HG02870 (cell line): ENCODE measurements at regions not wholly inside any gene's neighbourhood (a gene's known extent, or its start where the extent isn't known, plus 50 kb on each side); places are given as distances from the start of the nearest gene placed in this dataset.

Experiments used
- ATAC-seq: cut with Tn5 transposase; IDR thresholded peaks from one replicate; pipeline ENCODE4 v1.9.1; 2021; ENCODE audit warnings: mild to moderate bottlenecking, moderate library complexity; ENCODE audit not compliant: unreplicated experiment

DNA sequence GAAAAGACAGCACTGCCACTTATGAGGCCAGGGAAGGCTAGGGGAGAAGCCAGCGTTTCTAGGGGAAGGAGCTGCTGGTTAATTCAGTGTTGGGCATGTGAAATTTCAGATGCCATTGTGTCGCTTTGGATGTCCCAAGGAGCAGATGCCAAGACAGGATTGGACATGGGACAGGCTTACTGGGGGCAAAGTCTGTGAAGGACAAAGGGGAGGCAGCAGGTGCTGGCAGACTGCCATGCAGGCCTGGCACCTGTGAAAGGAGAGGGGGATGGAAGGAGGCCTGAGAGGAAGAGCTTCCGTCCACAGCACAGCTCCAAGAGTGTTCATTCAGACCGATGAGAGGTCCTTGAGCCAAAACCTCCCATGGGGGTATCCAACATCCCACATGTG, 255.5 kb upstream of the RPL38 start:
- no peak for ATAC-seq

DNA sequence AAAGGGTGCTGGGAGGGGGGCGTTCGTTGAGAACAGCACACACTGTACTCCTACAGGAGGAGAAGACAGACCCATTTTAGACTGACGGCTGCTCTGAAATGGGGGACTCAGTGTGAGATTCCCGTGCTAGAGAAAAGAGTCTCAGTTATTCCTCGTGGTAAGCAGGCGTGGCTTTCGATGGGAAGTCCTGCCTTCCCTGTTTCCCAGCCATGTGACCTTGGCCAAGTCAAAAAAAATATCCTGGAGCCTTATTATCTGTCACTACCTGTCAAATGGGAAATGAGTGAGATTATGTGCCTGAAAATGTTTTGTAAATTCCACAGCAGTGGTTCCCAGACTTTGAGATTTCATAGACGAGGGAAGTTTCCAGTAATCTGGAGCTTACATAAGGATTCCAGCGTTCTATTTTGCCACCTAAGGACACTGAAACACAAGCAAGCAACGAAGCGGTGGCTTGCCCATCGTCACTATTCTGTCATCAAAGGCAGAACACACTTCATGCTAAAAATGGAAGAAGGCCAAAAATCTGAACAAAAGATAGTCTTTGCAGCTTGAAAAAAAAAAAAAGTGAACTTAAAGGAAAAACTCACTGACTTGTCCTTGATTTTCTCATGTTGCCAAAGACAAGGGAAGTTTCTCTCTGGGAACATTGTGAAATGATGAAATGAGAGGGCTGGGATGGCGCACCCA, 253.4 kb upstream of the RPL38 start:
- ATAC-seq = no peak

DNA sequence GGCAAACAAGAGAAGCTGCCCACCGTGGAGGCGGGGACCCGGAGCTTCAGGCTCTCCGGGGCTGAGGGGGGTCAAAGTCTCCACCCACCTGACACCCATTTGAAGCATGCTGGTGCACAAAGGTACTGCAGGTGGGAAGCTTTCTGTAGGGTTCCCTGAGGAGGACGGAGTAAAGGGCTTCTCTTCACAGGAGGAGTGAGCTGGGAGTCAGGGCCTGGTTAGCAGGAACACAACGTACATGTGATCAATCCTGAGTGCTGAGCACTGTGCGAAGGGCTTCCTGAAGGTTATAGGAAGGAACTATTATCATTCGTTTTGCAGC, 252.9 kb upstream of the RPL38 start:
- ATAC-seq = no peak

DNA sequence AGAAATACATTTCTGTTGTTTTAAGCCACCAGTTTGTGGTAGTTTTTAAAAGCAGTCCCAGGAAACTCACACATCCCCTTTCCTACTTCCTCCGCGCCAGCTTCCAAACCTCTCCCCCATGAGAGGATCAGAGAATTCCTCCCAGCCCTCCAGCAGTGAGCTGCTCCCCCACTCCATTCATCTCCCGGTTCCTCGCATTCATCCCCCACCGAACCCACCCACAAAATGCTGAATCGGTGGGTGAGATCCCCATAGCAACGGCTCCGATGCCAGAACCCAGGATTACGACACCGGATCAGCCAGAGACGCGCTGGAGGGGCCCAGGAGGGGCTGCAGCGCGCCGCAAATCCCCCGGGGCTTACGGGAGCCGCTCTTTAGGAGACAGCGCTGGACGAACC, 251.4 kb upstream of the RPL38 start:
- no peak for ATAC-seq

DNA sequence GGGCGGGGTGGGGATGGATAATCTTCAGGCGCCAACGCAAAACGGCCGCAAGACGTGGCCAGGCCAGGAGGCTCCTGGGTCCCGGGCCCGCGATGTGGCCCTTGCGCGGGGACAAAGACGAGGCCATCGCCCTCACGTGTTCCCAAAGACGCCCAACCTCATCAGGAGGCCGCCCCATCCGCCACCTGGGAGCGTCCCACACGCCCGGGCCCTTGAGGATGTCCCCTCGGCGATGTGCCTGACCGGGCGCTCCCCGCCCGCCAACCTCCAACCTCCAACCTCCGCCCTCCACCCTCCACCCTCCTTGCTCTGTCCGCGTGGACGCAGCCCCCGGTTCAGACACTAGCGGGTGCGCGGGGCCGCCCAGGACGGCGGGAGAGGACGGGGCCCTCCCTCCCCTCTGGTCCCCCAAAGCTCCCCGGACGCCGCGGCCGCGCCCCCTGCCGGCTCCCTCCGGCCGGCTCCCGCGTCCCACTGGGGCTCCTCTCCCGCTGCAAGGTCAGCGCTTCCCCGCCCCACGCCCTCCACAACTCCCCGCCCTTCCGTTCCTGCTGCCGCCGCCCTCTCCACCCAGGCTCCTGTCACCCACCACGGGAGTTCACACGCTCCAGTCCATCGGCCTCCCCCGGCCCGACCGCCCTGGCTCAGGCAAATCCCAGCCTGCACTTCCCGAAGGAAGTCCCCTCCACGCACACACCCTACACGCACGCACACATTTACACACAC, 250.8 kb upstream of the RPL38 start:
- ATAC-seq = no peak

DNA sequence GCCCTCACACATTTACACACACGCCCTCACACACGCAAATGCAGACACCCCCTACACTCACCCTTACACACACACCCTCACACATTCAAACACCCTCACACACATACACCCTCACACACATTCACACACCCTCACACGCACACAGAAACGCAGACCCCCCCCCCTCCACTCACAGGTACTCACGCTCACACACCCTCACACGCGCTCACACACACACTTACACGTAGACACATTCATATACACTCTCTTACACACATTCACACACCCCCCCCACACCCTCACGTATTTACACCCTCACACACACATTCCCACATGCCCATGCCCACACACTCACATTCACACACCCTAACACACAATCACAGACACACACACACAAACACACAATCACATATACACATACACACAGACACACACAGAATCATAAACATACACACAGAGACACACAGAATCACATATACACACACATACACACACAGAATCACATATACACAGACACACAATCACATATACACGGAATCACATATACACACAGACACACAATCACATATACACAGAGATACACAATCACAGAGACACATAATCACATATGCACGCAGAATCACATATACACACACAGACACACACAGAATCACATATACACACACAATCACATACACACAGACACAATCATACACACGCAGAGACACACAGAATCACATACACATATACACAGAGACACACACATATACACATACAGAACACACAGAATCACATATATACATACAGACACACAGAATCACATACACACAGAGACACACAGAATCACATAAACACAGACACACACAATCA, 250.1 kb upstream of the RPL38 start:
- ATAC-seq = no peak

DNA sequence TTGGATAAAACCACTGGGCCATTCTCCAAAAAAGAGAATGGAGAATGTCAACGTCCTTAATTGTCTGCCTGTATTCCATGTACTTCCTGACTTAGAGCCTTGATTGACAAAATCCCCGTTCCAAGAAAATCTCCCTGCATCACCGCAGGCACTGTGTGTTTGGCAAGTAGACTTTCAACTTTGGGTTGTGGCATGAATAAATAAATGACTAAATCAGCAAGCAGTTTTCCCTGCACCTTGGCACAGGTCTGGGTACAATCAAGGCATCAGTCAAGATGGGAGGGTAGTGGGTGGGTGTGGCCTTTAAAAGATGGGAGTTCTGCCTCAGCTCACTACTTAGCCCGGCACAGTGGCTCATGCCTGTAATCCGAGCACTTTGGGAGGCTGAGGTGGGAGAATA, 248.5 kb upstream of the RPL38 start:
- ATAC-seq = no peak

DNA sequence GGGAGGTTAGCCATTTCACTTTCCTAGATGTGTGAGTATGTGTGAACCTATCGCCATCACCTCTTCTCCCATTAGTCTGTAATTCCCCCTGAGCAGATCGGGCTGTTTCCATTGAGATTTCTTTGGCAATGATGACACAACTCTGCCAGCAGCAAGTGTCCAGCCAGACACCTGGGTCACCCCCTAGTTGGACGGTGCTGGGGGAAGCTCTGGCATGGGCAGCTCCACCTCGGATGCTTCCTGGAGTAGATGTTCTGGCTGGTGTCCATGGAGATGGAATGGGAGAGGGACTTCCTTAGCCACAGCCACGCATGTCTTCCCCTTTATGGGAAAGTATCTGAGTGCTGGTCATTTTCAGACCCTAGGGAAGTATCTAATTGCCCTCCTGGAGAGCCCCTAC, 247.9 kb upstream of the RPL38 start:
- ATAC-seq = no peak

DNA sequence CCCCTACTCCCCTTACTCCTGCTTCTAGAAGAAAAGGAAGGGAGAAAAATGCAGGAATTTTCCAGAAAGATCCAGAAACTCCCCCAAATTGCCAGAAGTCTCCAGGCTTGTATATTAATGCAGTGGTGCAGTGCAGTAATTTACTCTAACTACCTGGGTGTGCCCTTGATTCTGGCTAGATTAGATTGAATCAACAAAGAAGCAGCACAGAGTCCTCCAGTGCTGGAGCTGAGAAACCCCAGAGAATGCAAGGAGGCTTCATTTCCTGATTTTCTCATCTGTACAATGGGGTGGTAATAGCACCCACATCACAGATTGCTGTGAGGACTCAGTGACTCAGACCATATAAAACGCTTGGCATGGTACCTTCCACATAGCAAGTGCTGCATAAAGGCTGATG, 247.3 kb upstream of the RPL38 start:
- ATAC-seq = no peak

DNA sequence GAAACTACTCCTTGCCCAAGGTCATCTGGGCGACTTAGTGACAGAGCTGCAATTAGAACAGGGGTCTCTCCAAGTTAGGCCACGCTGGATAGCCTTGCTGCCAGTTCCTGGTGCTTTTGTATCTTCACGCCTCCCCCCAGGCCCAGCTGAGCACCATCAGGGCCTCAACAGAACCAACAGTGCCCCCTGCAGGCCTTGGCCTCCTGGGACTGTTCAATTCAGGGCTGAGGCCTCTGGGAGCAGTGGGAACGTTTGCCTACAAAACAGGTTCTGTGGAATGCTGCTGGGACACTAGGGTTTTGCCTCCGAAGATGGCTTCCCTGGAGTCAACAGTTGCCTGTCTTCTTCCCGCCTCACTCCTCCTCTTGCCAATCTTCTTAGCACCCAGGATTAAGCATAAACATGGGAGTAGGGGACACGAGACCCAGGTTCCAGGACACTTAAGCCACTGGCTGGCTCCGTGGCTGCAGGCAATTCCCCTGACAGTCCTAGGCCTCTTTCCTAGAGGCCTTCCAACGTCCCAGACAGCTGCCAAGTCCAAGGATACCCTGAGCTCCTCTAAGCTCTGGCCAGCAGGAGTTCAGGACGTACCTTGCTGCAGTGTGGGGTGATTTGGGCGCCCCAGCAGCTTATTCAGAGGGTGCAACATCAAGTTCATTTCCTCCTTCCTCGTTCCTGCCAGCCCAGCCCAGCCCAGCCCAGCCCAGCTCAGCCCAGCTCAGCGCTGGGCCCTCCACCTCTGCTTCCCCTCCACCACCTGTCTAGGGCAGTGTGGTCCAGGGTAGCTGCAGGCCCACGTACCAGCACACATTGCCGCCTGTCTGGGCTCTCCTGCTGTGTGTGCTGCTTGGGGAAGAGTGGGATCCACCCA, 246.6 kb upstream of the RPL38 start:
- ATAC-seq = no peak

DNA sequence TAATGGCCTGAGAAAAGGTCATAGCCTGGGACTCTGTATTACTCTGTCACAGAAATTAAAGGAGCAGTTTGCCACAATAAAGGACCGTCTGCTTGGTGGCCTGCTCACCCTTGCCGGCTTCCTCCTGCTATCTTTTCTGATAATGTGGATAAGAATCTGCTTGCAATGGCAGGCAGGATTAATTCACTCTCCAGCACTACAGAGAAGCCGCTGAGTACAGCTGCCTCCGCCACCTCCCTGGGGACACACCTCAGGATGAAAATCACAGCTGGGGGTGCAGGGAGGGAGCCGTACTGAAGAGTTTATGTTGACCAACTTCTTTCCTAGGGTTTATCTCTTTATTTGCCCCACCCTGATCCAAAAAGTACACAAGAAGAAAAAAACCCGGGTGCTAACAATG, 245.9 kb upstream of the RPL38 start:
- no peak for ATAC-seq

DNA sequence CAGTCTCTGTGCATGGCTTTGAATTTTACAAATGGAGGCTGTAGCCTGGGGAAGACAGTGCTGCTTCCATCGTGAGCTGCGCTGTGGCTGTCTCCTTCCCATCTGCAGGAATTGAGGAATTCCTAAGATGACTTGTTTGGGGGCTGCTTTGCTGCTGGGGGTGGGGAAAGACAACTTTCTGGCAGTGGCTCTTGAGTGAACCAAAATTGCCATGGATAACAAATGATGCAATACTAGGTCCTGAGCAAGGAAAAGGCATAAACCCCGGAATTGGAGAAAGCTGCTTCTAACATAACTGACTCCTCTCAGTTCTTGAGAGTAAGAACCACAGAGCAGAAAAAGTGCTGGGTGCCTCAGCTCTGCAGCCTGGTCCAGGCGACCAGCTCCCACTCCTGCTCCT, 245.0 kb upstream of the RPL38 start:
- no peak for ATAC-seq

DNA sequence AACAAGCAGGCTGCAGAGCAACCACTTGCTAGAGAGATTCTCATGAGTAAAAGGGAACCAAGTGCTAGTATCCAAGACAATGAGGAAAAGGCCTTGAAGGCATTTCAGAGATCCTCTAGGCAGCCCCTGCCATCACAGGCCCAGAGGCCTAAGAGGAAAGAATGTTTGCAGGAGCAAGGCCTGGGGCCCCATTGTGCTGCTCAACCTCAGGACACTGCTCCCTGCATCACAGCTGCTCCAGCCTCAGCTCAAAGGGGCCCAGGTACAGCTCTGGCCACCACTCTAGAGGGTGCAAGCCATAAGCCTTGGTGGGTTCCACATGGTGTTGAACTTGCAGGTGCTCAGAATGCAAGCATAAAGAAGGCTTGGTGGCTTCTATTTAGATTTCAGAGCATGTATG, 243.0 kb upstream of the RPL38 start:
- no peak for ATAC-seq

DNA sequence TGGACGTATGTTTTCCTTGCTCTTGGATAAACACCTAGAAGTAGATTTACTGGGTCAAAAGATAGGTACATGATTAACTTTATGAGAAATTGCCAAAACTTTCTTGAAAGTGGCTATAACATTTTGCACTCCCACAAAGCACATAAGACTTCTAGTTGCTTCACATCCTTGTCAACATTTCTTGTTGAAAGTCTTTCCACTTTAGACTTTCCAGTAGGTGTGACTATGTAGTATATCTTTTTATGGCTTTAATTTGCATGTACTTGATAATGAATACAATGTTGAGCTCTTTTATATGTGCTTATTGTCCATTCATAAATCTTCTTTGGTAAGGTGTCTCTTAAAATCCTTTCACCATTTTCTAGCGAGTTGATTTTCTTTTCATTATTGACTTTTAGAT, 241.2 kb upstream of the RPL38 start:
- ATAC-seq = no peak

DNA sequence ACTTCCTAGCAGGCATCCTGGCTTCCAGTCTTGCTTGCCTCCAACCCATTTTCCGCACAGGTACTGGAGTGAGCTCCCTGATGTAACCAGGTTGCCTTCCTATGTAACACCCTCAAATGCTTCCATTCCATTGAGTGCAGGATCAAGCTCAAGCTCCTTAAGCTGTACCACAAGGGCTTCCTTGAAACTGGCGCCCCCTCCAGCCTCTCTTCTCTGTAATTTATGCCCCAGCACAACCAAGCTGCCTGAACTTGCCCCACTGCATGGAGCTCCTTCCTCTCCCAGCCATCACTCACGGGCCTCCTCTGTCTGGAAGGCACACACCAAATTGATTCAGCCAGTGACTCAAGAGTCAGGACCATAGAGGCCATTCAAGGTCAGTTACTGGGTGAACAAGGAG, 234.8 kb upstream of the RPL38 start:
- ATAC-seq = no peak

DNA sequence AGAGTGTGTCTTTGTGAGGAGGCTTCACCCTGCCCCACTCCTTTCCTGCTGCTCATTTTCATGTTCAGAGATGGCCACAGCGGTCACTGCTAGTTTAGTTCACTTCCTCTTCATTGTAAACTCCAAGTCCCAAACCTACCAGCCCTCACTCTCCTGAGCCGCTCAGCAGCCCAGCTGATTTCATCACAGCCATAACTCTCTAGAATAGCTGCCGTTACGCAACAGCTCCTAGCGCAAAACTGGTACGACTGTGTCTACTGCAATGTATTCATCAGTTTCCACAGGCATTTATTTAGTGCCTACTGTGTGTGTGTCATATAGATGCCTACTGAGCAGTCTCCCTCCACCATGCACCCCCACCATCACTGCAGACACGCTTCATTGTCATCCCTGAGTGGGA, 233.5 kb upstream of the RPL38 start:
- no peak for ATAC-seq

DNA sequence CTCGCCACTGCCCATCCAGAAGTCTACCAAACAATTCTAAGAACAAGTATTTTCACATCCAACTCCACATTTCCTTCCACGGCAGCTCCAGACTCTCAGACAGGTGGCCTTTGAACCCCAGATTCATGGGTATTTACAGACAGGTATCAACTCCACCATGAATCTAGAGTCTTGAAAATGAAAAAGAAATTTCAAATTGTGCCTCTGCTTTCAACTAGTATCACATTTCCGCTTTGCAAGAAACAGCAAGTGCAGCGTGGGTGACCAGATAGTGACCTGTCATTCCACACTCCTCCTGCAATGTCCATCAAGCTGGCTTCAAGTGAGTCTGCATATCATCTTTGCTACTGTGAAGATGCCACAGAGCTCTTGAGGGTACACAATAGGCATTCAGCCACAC, 232.4 kb upstream of the RPL38 start:
- ATAC-seq = no peak

DNA sequence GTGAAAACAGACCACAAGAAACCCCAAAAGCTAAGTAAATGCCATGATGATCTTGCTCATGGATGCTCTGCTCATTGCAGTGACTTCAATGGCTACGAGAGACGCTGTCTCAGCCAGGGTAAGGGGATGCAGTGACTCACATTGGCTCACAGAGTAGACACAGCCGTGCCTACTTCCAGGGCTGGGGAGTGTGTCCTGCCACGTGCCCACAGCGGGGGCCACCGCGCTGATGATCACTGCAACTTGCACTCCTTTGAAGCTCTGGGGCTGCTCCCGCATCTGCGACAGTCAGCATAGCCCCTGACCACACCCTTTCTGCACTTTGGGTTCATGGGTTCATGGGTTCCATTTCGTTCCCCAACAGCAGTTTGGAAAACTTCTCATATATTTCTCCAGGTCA, 231.4 kb upstream of the RPL38 start:
- no peak for ATAC-seq

DNA sequence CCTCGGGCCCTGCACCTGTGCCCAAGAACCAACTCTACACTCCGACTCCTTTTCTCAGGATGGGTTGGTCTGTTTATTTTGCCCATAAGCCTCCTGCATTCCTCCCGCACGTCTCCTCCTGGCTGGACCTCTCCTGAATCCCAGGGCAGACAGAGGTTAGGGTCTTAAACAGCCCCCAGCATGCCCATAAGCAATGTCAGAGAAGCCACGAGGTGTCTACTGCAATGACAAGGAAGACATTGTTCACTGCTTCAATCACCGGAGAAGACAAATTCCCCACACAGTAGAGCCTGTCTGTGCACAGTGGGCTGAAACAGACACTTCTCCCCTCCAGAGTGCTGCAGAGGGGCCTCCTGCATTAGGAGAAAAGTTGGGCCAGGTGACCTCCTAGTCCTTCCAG, 230.6 kb upstream of the RPL38 start:
- ATAC-seq = no peak

DNA sequence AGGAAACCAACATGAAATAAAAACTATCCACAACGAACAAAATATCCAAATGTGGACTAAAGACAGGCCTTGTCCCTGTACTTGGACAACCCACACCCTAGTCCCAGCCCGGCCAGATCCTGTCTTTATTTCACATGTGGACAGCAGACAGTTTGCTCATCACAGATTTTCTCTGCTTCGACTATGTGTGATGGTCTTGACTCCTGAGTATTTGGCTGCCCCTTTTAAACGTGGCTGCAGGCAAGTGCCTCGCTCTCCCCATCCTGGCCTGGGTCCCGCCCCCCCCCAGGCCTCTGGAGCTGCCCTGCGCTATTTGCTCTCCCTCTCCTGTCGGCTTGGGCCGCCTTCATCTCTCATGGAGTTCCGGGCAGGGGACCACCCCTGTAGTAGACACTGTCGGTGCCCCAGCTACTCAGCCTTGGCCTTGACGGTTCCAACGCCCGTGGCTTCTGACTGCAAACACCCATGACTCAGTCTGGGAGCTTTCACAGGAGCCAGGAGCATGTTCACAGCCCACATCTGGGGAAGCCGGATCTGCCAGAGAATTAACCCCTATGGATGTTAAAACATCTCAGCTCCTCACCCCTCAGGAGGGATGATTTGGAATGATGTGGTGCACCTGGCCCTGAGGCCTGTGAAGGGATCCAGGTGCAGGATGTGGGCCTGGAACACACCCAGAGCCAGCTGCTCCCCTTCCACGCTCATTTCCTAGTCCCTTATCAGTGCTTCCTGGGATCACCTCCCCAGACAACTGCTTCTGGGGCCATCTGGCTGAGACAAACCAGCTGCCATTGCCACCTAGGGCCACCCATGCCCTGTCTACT, 229.7 kb upstream of the RPL38 start:
- ATAC-seq = no peak
